ENCODE measurements at regions not wholly inside any gene's neighbourhood (a gene's known extent, or its start where the extent isn't known, plus 50 kb on each side); places are given as distances from the start of the nearest gene placed in this dataset.
"Not testable (repeated sequence)": the region's sequence is repeated elsewhere in the genome, so short reads cannot be mapped to it uniquely, and the experiment has no call there.

GRCh38 chr14:105881021-105881930 is 354.9 kb downstream of the TMEM121 start:
- DNase-seq (ENCODE audit: low spot score): no peak

GRCh38 chr14:105882011-105882410 is 355.6 kb downstream of the TMEM121 start:
- H3K27ac ChIP-seq; POLR2A ChIA-PET (ENCODE audit: low non-redundant PET); DNase-seq (ENCODE audit: low spot score): not testable (repeated sequence)
- CTCF ChIA-PET: interaction anchor here (0.6 kb wide), 1 partner anchor 375 kb away, joined by 3 read pairs; no protein-coding TSS in a partner anchor

More at GRCh38 chr14:105881021-105881930, 354.9 kb downstream of the TMEM121 start:
- H3K27ac ChIP-seq: no peak overlapping the region
- ChIA-PET POLR2A (ENCODE audit: low non-redundant PET) (no interaction called here), CTCF (interaction anchor here (0.6 kb wide), 1 partner anchor 376 kb away, joined by 3 read pairs; no protein-coding TSS in a partner anchor)
- TF ChIP-seq CTCF (conservative IDR thresholded peaks at IDR 0.05; ENCODE audit: low read depth): no peak

- CTCF ChIA-PET: no interaction called here
These were observed 356.2 kb downstream of the TMEM121 start for GRCh38 chr14:105882626-105883025.

GRCh38 chr14:105883066-105884005 is 357.0 kb downstream of the TMEM121 start:
- no peak for DNase-seq (ENCODE audit: low spot score)
- no peak overlapping the region for H3K27ac ChIP-seq
- POLR2A ChIA-PET (ENCODE audit: low non-redundant PET): no interaction called here
- no peak for TF ChIP-seq CTCF (conservative IDR thresholded peaks at IDR 0.05; ENCODE audit: low read depth)
- CTCF ChIA-PET: no interaction called here

More at GRCh38 chr14:105882626-105883025, 356.2 kb downstream of the TMEM121 start:
- no peak for TF ChIP-seq CTCF (conservative IDR thresholded peaks at IDR 0.05; ENCODE audit: low read depth)
- POLR2A ChIA-PET (ENCODE audit: low non-redundant PET): no interaction called here
- no peak overlapping the region for H3K27ac ChIP-seq
- no peak for DNase-seq (ENCODE audit: low spot score)

- CTCF ChIA-PET: interaction anchor here (0.5 kb wide), 1 partner anchor 17 kb away, joined by 3 read pairs; no protein-coding TSS in a partner anchor
- H3K27ac ChIP-seq; DNase-seq (ENCODE audit: low spot score); POLR2A ChIA-PET (ENCODE audit: low non-redundant PET): not testable (repeated sequence)
These were observed 357.9 kb downstream of the TMEM121 start for GRCh38 chr14:105884192-105884807.

GRCh38 chr14:105884808-105885281 is 358.5 kb downstream of the TMEM121 start:
- H3K27ac ChIP-seq: no peak overlapping the region
- POLR2A ChIA-PET (ENCODE audit: low non-redundant PET): no interaction called here
- no peak for DNase-seq (ENCODE audit: low spot score)
- TF ChIP-seq CTCF (conservative IDR thresholded peaks at IDR 0.05; ENCODE audit: low read depth): no peak
- CTCF ChIA-PET: no interaction called here
